GM20431 (cell line): ENCODE measurements at regions not wholly inside any gene's neighbourhood (a gene's known extent, or its start where the extent isn't known, plus 50 kb on each side); places are given as distances from the start of the nearest gene placed in this dataset.

Experiments
- in situ Hi-C: fragments of 300-500 bp; cut with MseI, MboI; formaldehyde crosslinking; loops from one replicate; pipeline ENCODE4 v1.15.0; 2020; ENCODE audit warnings: low sequenced_read_pairs; ENCODE audit not compliant: unreplicated experiment

DNA sequence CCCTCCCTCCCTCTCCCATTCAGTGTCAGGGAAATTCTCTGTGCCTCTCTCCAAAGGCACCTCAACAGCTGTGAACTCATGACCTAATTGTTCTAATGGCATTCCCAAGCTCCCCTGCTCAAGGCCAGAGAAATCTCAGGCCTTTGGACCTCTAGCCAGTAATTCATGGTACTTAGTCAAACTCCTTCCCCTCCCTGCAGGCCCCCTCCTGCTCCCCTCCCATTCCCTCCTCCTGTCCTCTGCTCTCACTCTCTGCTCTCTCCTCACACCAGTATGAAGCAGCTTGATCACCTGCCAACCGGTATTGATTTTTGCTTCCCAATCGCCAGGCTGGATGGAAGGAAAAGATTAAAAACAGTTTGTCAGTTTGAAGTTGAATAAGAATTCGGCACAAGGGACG lies 370.5 kb upstream of the PBX1 start:
- in situ Hi-C loops = no loop called here

- in situ Hi-C loops = no loop called here
These were observed 367.8 kb upstream of the PBX1 start for GRCh38 chr1:164191191-164191590.

GRCh38 chr1:164210211-164210739 lies 348.7 kb upstream of the PBX1 start:
- in situ Hi-C loops = no loop called here

DNA sequence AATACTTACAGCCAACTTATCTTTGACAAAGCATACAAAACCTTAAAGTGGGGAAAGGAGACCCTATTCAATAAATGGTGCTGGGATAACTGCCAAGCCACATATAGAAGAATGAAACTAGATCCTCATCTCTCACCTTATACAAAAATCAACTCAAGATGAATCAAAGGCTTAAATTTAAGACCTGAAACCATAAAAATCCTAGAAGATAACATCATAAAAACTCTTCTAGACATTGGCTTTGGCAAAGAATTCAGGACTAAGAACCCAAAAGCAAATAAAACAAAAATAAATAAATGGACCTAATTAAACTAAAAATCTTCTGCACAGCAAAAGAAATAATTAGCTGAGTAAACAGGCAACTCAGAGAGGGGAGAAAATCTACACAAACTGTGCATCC lies 335.6 kb upstream of the PBX1 start:
- in situ Hi-C loops = no loop called here

GRCh38 chr1:164225011-164225410 lies 334.0 kb upstream of the PBX1 start:
- in situ Hi-C loops = no loop called here

GRCh38 chr1:164226977-164227376 lies 332.0 kb upstream of the PBX1 start:
- in situ Hi-C loops = no loop called here

- in situ Hi-C loops = no loop called here
These were observed 330.1 kb upstream of the PBX1 start for GRCh38 chr1:164228928-164229327.

DNA sequence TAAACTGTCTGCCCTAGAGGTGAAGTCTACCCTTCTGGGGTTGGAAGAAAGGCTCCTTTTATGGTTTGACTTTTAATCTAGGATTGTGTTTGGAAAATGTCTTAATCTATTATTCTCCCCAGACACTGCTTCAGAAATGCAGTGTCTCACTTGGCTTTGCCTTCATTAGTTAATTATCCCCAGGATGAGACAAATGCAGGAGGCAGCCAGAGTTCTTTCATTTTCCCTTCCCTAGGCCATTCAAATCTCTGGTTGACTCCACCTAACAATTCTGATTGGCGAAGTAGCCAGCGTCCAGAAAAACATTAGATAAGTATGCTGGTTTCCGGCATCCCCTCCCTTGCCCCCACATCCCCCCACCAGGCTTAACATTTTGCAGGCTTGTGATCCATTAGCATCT lies 325.8 kb upstream of the PBX1 start:
- in situ Hi-C loops = no loop called here

DNA sequence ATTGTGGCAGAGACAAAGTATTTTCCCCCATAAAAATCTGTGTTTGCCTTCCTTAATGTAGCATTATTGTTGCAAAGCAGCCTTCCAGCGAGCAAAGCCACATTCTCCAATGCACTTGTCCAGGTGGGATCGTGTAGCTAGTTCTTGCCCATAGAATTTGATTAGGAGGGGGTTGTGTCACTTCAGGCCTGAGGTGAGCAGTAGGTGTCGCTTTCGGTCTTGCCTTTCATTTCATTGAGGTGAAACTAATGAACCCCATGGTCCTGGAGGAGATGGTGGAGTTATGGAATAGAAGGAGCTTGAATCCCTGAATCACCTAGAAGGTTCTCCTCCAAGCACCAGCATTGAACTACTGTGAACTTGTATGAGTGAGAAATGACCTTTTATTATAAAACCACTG lies 318.9 kb upstream of the PBX1 start:
- in situ Hi-C loops = no loop called here

DNA sequence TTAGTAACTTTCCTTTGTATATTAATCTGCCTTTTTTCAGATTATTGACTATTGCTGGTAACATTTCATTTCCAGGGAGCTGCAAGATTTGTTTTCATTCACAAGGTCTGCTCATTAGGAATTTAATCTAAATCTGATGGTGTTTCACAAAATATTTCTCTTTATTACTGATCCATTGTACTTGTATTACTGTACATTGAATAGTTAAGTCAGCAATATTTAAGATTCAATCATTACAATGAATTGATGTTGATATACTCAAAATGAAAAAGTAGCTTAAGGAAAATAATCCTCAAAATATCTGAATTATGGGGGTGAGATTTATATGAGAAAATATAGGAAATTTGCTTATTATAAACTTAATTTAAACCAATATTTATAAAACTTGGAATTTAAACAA lies 308.6 kb upstream of the PBX1 start:
- in situ Hi-C loops = no loop called here

- in situ Hi-C loops = no loop called here
These were observed 302.5 kb upstream of the PBX1 start for GRCh38 chr1:164256456-164256855.

GRCh38 chr1:164261691-164262240 lies 297.2 kb upstream of the PBX1 start:
- in situ Hi-C loops = no loop called here

DNA sequence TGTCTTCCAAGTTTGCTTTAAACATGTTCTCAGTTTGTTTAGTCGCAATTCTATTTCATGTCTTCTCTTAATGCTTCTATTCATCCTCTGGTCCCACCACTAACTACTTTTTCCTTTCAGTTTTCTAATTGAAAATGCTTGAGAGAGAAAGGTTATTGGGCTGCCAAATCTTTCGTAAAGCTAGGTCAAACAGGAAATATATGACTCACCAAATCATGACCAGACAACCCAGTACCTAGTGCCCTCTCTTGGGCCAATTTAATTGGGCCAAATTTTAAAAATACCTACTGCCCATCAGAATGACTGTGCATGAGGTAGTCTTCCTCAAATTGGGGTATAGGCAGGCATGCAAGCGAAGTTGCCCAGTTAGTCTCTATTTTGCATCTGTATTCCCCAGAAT lies 295.4 kb upstream of the PBX1 start:
- in situ Hi-C loops = no loop called here

DNA sequence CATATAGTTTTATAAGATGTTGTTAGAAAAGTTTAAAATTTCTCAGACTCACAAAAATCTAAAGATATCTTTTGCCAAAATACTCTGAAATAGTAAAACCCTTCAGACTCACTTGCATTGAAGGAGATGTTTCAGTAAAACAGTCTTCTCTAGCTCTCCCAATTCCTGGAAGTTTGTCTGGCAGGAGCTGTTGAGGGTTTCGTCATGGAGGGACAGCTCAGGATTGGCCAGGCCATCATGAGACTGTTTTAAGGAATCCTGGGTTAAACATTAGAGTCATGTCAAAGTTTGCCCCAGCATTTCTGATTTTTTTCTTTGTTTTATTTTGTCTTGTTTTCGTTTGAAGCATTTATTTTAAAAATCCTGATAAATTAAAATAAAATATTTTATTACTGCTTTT lies 293.8 kb upstream of the PBX1 start:
- in situ Hi-C loops = no loop called here

GRCh38 chr1:164272156-164272555 lies 286.8 kb upstream of the PBX1 start:
- in situ Hi-C loops = no loop called here

GRCh38 chr1:164296172-164296571 lies 262.8 kb upstream of the PBX1 start:
- in situ Hi-C loops = no loop called here

- in situ Hi-C loops = no loop called here
These were observed 250.9 kb upstream of the PBX1 start for GRCh38 chr1:164308101-164308500.

DNA sequence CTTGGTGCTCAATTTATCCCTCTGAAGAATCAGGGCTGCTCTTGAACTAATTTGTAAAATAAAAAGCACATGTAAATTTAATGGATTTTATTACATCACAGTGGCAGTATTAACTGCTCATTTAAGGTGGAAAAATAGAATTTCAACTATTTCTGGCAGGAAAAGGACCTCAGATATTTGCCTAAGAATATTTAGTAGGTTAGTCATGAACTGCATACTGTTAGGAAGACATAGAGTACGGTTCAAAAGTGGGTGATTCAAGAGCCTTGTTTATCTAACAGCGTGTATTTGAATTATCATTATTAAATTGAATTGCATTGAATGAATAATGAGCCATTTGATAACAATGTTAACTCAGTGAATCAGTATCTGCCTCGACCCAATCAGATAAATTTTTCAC lies 248.8 kb upstream of the PBX1 start:
- in situ Hi-C loops = no loop called here

- in situ Hi-C loops = no loop called here
These were observed 247.6 kb upstream of the PBX1 start for GRCh38 chr1:164311377-164311776.

DNA sequence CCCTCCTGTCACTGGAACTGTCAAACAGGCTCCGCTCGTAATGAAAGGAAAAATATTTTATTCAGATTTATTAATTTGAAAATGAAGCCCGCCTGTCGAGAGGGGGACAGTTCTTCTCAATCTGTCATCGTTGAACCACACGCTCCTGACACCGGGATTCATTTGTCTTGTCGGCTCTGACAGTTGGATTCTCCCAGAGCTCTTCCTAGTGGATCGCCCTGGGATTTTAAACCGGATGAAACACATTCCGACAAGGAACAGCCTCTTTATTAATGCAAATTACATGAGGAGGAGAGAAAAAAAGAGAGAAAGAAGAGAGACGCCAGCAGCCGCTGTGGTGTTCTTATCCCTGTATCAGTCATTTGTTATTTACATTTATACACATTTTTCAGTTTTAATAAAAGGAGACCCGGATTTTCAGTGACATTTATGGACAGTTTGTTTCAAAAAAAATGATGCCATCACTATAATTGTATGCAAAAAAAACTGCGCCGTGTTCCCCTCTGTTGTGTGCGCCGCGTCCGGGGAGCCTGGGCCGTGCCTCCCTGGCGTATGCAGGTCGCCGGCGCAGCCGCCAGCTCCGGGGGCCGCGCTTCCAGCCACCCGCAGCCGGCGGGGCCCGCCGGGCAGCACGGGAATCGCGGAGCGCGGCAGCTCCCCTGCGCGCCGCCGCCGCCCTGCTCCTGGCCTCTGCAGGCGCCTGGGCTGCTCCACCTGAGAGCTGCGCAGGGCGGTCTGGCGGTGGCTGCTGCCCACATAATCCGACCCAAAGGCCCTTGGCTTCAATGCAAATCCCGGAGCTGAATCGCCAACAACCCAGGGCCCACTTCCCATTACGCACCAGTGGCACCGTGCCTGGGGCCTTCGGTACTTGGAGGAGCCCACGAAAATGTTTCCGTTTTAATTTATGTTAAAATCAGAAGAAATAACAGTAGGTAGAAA lies 237.9 kb upstream of the PBX1 start:
- in situ Hi-C loops = no loop called here

GRCh38 chr1:164325786-164326185 lies 233.2 kb upstream of the PBX1 start:
- in situ Hi-C loops = no loop called here

DNA sequence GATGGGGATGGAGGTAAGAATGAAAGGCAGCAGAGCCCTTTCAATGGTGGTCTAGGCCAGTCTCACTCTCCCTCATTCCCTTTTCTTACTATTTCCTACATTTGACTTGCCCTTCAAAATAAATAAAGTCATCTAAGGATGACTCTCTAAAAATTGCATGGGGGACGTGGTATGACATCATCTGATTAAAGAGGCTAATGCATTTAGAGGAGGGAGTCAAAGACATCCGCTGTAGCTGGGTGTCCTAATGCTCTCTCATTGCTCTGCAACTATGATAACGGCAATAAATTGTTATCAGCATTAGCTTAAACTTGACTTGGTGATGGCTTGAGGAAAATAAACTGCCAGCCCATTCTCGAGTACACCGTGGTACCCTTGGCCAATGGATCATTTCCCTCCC lies 225.6 kb upstream of the PBX1 start:
- in situ Hi-C loops = no loop called here
